Epithelial cell of esophagus (primary cell): ENCODE measurements at regions not wholly inside any gene's neighbourhood (a gene's known extent, or its start where the extent isn't known, plus 50 kb on each side); places are given as distances from the start of the nearest gene placed in this dataset.

Experiments
- DNase-seq: peaks from one replicate; pipeline ENCODE4 v3.0.0; 2010; ENCODE audit warnings: low read depth
- H3K4me3 ChIP-seq: 2 replicates; pipeline ENCODE4 v1.5.1; 2011; ENCODE audit warnings: mild to moderate bottlenecking, low read length, control low read depth
- CTCF ChIP-seq: IDR thresholded peaks from 2 replicates; pipeline ENCODE4 v1.5.1; 2011; ENCODE audit warnings: low read depth, mild to moderate bottlenecking, low read length, control low read depth, inconsistent platforms; ENCODE audit not compliant: insufficient read depth; ENCODE audit errors: missing control alignments

- no peak for DNase-seq
These were observed 324.3 kb downstream of the DAD1 start for GRCh38 chr14:22264759-22265158.

GRCh38 chr14:22263961-22264360, 325.1 kb downstream of the DAD1 start:
- TF ChIP-seq CTCF: no peak
- DNase-seq: peak; percentile 52
- no peak overlapping the region for H3K4me3 ChIP-seq

More at GRCh38 chr14:22264759-22265158, 324.3 kb downstream of the DAD1 start:
- no peak overlapping the region for H3K4me3 ChIP-seq
- TF ChIP-seq CTCF: no peak

- DNase-seq: peak; percentile 27
- no peak for TF ChIP-seq CTCF
- no peak overlapping the region for H3K4me3 ChIP-seq
These were observed 326.1 kb downstream of the DAD1 start for GRCh38 chr14:22262881-22263280.

- H3K4me3 ChIP-seq: no peak overlapping the region
- DNase-seq: no peak
- TF ChIP-seq CTCF: no peak
These were observed 333.7 kb downstream of the DAD1 start for GRCh38 chr14:22255017-22255950.

- TF ChIP-seq CTCF: no peak
- no peak for DNase-seq
- H3K4me3 ChIP-seq: no peak overlapping the region
These were observed 336.3 kb downstream of the DAD1 start for GRCh38 chr14:22252686-22253085.

GRCh38 chr14:22251090-22251489, 337.9 kb downstream of the DAD1 start:
- peak; percentile 40 for DNase-seq
- no peak for TF ChIP-seq CTCF
- H3K4me3 ChIP-seq: no peak overlapping the region
